HCT116 (cell line): ENCODE measurements at regions not wholly inside any gene's neighbourhood (a gene's known extent, or its start where the extent isn't known, plus 50 kb on each side); places are given as distances from the start of the nearest gene placed in this dataset.

Experiments
- ATAC-seq: fragments of 200-7000 bp; cut with Tn5 transposase; 2 replicates; pipeline ENCODE4 v1.9.1; 2020; ENCODE audit warnings: mild to moderate bottlenecking, moderate library complexity
- BruUV-seq: library from RNA; stranded (reverse); fragments of 400-500 nt; replicated peaks from 2 replicates; lab custom pipeline; 2021; lab: Mats Ljungman, UMichigan
- CTCF ChIA-PET: fragments of 300-600 bp; sonication (Branson Sonifier 250); formaldehyde crosslinking; loops from one replicate; lab custom pipeline; 2021; ENCODE audit warnings: antibody characterized with exemption; lab: Charles Lee
- POLR2A ChIA-PET: fragments of 300-600, 350-600 bp; sonication (Branson Sonifier 250); formaldehyde crosslinking; loops from one replicate; lab custom pipeline; 2021; ENCODE audit warnings: antibody characterized with exemption; lab: Charles Lee
- RAD21 ChIA-PET, 2 experiments: fragments of 300-600 bp; sonication (Branson Sonifier 250); formaldehyde crosslinking; loops; one replicate each; lab custom pipeline; 2023; ENCODE audit warnings: low total read pairs in 2 of 2; ENCODE audit not compliant: uncharacterized antibody in 2 of 2, unreplicated experiment in 2 of 2, low non-redundant PET in 1 of 2; lab: Charles Lee
- DNase-seq: peaks from one replicate; pipeline ENCODE4 v3.0.0-alpha.2; 2010; ENCODE audit warnings: low read depth, low spot score
- H2AFZ ChIP-seq: fragments of 200-600 bp; shearing (Covaris generic), sonication (generic); 2 replicates; pipeline ENCODE4 v1.6.1; 2017; ENCODE audit warnings: low read depth, mixed run types, mixed read lengths, antibody characterized with exemption, low read length; ENCODE audit not compliant: poor library complexity, severe bottlenecking
- H3K27ac ChIP-seq: 2 replicates; pipeline ENCODE4 v1.5.1; 2012; ENCODE audit warnings: low read depth, low read length
- H3K27me3 ChIP-seq: fragments of 200-600 bp; sonication (generic); 2 replicates; pipeline ENCODE4 v1.6.1; 2016; ENCODE audit warnings: mixed run types, low read length, mixed read lengths; ENCODE audit not compliant: insufficient read depth
- H3K36me3 ChIP-seq, 2 experiments: fragments of 200-500 bp in 1 of 2; fragments of 200-600 bp in 1 of 2; sonication (Bioruptor generic) in 1 of 2; sonication (generic) in 1 of 2; 2 replicates each; pipeline versions ENCODE4 v1.5.1 to v1.6.1; 2014 to 2016; ENCODE audit warnings: low read length in 2 of 2, inconsistent platforms in 1 of 2, mixed read lengths in 1 of 2, mixed run types in 1 of 2; ENCODE audit not compliant: insufficient read depth in 2 of 2, control insufficient read depth in 1 of 2
- H3K4me1 ChIP-seq, 2 experiments: fragments of 200-600 bp in 1 of 2; sonication (generic) in 1 of 2; 2 replicates each; pipeline versions ENCODE4 v1.5.1 to v1.6.1; 2012 to 2017; ENCODE audit warnings: low read length in 2 of 2, inconsistent platforms in 1 of 2, mild to moderate bottlenecking in 1 of 2, mixed read lengths in 1 of 2, mixed run types in 1 of 2, moderate library complexity in 1 of 2; ENCODE audit not compliant: insufficient read depth in 2 of 2, control insufficient read depth in 1 of 2
- H3K4me2 ChIP-seq: fragments of 200-600 bp; sonication (generic); 2 replicates; pipeline ENCODE4 v1.6.1; 2017; ENCODE audit warnings: mixed run types, low read length, mixed read lengths
- H3K4me3 ChIP-seq, 2 experiments: fragments of 200-600 bp in 1 of 2; sonication (generic) in 1 of 2; replicated peaks in 1 of 2; 2 replicates each; pipeline ENCODE4 v1.5.1; 2011 to 2016; ENCODE audit warnings: low read length in 2 of 2, control low read depth in 1 of 2, low read depth in 1 of 2, mild to moderate bottlenecking in 1 of 2, mixed read lengths in 1 of 2, mixed run types in 1 of 2
- H3K79me2 ChIP-seq: fragments of 200-600 bp; sonication (generic); 2 replicates; pipeline ENCODE4 v1.6.1; 2017; ENCODE audit warnings: mild to moderate bottlenecking, mixed run types, low read length, moderate library complexity, mixed read lengths; ENCODE audit not compliant: insufficient read depth
- H3K9ac ChIP-seq: fragments of 200-600 bp; sonication (generic); 2 replicates; pipeline ENCODE4 v1.6.1; 2016; ENCODE audit warnings: low read length, mixed read lengths
- H3K9me2 ChIP-seq: fragments of 200-600 bp; sonication (generic), shearing (Covaris generic); 2 replicates; pipeline ENCODE4 v1.6.1; 2017; ENCODE audit warnings: mixed run types, mild to moderate bottlenecking, moderate library complexity; ENCODE audit not compliant: insufficient read depth
- H3K9me3 ChIP-seq, 2 experiments: fragments of 200-500 bp in 1 of 2; fragments of 200-600 bp in 1 of 2; sonication (Bioruptor generic) in 1 of 2; sonication (generic) in 1 of 2; 2 replicates each; pipeline ENCODE4 v1.6.1; 2014 to 2017; ENCODE audit warnings: low read length in 2 of 2, mixed read lengths in 2 of 2, inconsistent platforms in 1 of 2, low read depth in 1 of 2, mild to moderate bottlenecking in 1 of 2, mixed run types in 1 of 2, moderate library complexity in 1 of 2; ENCODE audit not compliant: control insufficient read depth in 1 of 2, insufficient read depth in 1 of 2
- H4K20me1 ChIP-seq: fragments of 200-600 bp; sonication (generic), shearing (Covaris generic); 2 replicates; pipeline ENCODE4 v1.6.1; 2017; ENCODE audit warnings: mixed run types, mild to moderate bottlenecking, moderate library complexity; ENCODE audit not compliant: insufficient read depth
- ATF3 ChIP-seq: IDR thresholded peaks from 2 replicates; pipeline ENCODE4 v1.6.1; 2012
- CEBPB ChIP-seq: IDR thresholded peaks from 2 replicates; pipeline ENCODE4 v1.6.1; 2012; ENCODE audit warnings: low read depth
- CTCF ChIP-seq, 3 experiments: fragments of 200-600 bp in 1 of 3; sonication (generic) in 1 of 3; IDR thresholded peaks in 2 of 3; conservative IDR thresholded peaks in 1 of 3; 2 replicates each; pipeline ENCODE4 v1.5.1; 2012 to 2017; ENCODE audit warnings: low read depth in 2 of 3, low read length in 2 of 3, antibody characterized with exemption in 1 of 3, borderline replicate concordance in 1 of 3, control low read depth in 1 of 3, mild to moderate bottlenecking in 1 of 3, mixed read lengths in 1 of 3, mixed run types in 1 of 3, moderate library complexity in 1 of 3; ENCODE audit not compliant: insufficient read depth in 1 of 3
- EZH2phosphoT487 ChIP-seq: fragments of 200-600 bp; IDR thresholded peaks from 2 replicates; pipeline ENCODE4 v1.6.1; 2018; ENCODE audit warnings: antibody characterized with exemption, borderline replicate concordance
- JUND ChIP-seq: IDR thresholded peaks from 2 replicates; pipeline ENCODE4 v1.6.1; 2012
- MAX ChIP-seq: IDR thresholded peaks from 2 replicates; pipeline ENCODE4 v1.6.1; 2012
- POLR2A ChIP-seq: IDR thresholded peaks from 2 replicates; pipeline ENCODE4 v1.7.0; 2011; ENCODE audit warnings: borderline replicate concordance; ENCODE audit not compliant: insufficient read depth, insufficient read length; ENCODE audit errors: extremely low read depth
- RAD21 ChIP-seq: IDR thresholded peaks from 2 replicates; pipeline ENCODE4 v1.6.1; 2012; ENCODE audit warnings: low read depth, mild to moderate bottlenecking
- SRF ChIP-seq: IDR thresholded peaks from 2 replicates; pipeline ENCODE4 v1.6.1; 2012; ENCODE audit warnings: low read depth
- YY1 ChIP-seq: IDR thresholded peaks from 2 replicates; pipeline ENCODE4 v1.6.1; 2011; ENCODE audit warnings: low read length, low read depth, moderate library complexity, mild to moderate bottlenecking; ENCODE audit not compliant: insufficient replicate concordance; ENCODE audit errors: extremely low read depth
- ZFX ChIP-seq: fragments of 450-650 bp; IDR thresholded peaks from 2 replicates; pipeline ENCODE4 v1.6.1; 2017
- intact Hi-C: fragments of 100-400 bp; cut with micrococcal nuclease; formaldehyde crosslinking; loops from 2 replicates; pipeline ENCODE4 v1.10.0; 2022

- TF ChIP-seq EZH2phosphoT487: no peak
- no peak for TF ChIP-seq CTCF (IDR thresholded peaks at IDR 0.05 in 2 of 3, conservative IDR thresholded peaks at IDR 0.05 in 1 of 3; ENCODE audit: borderline replicate concordance in 1 of 3, insufficient read depth in 1 of 3, low read depth in 2 of 3, low read length in 2 of 3)
- TF ChIP-seq POLR2A: no peak
- no peak for TF ChIP-seq MAX
- TF ChIP-seq CEBPB: no peak
- no peak for TF ChIP-seq YY1
- TF ChIP-seq JUND: no peak
- no peak for TF ChIP-seq RAD21
- TF ChIP-seq ATF3: no peak
- TF ChIP-seq ZFX: no peak
- no peak for TF ChIP-seq SRF
- Histone ChIP-seq H3K79me2 (no peaks in the 10 kb centered on the region), H3K4me3 (no peak overlapping the region), H3K4me2 (no peak overlapping the region), H3K4me1 (no peaks in the 10 kb centered on the region), H4K20me1 (no peaks in the 10 kb centered on the region), H3K36me3 (no peaks in the 10 kb centered on the region), H3K27me3 (no peaks in the 10 kb centered on the region), H3K27ac (no peak overlapping the region), H2AFZ (no peak overlapping the region), H3K9me2 (no peaks in the 10 kb centered on the region), H3K9ac (no peak overlapping the region), H3K9me3 (no peaks in the 10 kb centered on the region)
- CTCF ChIA-PET: no interaction called here
- no peak for DNase-seq
- RAD21 ChIA-PET: no interaction called here
- POLR2A ChIA-PET: no interaction called here
- no TSS peak for BruUV-seq
- intact Hi-C loops: no loop called here
- ATAC-seq: no peak
These were observed 104.9 kb upstream of the CEP162 start for GRCh38 chr6:84332139-84333034.
